NCI-H1436 (cell line): ENCODE measurements at regions not wholly inside any gene's neighbourhood (a gene's known extent, or its start where the extent isn't known, plus 50 kb on each side); places are given as distances from the start of the nearest gene placed in this dataset.

Source experiments
- DNase-seq: peaks from one replicate; lab custom pipeline; 2025; lab: John Stamatoyannopoulos, UW

DNA sequence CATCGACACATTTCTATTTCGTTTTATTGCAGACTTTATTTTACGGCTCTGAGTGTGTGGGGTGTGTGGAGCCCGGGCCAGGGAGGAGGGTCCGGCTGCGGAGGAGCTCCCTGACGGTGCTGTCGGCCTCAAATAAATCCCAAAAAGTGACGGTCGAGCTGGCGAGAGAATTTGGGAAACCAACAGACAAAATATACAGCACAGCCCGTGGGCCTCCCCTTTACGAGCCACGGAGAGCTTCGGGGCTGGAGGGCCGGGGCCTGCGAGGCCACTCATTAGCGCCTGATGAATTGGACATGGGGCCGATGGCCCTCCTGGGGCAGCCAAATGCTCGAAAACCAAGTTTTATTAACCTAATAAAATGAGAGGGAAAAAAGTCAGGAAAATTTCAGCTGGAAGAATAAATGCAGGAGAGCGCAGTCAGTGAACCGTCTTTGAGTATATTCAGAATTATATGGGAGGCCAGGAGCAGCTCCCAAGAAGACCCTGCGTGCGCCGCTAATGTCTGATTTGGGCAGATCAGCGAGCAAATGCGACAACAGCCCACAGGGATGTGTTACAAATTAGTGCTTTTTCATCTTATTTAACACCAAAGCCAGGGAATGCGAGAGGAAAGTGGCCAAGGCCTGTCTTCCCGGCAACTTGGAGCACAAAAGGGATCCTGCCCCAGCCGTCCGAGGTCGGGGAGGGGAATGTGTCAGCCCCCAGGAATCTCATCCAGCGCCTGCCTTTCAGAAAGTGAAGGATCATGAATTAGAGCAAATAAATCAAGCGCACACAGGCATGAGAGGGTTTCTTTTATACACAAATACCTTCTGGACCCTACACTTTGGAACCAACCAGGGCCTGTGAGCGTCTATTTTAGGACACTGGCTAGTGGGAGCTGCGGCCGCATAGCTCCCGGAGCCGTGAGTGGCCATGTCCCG lies 249.1 kb downstream of the C16orf95 start:
- no peak for DNase-seq

- no peak for DNase-seq
These were observed 248.4 kb downstream of the C16orf95 start for GRCh38 chr16:87068762-87069150.

DNA sequence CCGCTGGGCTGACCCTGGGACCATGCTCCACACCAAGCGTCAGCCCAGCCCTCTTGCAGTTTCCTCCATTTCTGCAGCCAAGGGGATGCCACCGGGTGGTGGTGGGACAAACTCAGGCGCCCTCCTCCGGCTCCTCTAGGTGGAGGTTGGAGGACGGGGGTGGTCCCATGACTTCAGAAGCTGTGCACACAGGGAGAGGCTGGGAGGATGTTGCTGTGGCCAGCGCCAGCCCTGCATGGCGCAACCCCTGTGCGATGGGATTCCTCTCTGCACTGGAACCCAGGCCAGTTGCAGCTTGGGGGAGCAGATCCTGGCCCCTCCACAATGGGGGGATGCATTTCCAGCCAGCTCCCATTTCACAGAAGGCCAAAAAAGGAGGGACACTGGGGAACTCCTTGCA lies 246.5 kb downstream of the C16orf95 start:
- no peak for DNase-seq

GRCh38 chr16:87072101-87072500 lies 245.1 kb downstream of the C16orf95 start:
- DNase-seq = no peak

GRCh38 chr16:87074641-87075318 lies 242.4 kb downstream of the C16orf95 start:
- DNase-seq = no peak

DNA sequence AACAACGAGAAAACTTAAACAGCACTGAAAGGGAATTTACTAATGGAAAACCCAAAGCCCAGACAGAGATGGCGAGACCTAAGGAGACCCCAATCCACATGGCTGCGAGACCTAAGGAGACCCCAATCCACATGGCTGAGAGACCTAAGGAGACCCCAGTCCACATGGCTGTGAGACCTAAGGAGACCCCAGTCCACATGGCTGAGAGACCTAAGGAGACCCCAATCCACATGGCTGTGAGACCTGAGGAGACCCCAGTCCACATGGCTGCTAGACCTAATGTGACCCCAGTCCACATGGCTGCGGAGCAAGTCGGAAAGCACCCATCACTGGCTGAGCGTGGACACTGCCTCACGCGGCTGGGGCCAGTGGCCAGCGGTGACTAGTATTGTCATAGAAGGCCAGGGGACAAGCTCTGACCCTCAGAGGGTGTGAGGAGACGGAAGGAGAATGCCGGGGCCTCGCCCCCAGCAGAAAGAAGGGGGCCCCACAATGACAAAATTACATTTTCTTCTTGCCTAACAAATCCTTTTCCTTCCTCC lies 241.8 kb downstream of the C16orf95 start:
- no peak for DNase-seq

DNA sequence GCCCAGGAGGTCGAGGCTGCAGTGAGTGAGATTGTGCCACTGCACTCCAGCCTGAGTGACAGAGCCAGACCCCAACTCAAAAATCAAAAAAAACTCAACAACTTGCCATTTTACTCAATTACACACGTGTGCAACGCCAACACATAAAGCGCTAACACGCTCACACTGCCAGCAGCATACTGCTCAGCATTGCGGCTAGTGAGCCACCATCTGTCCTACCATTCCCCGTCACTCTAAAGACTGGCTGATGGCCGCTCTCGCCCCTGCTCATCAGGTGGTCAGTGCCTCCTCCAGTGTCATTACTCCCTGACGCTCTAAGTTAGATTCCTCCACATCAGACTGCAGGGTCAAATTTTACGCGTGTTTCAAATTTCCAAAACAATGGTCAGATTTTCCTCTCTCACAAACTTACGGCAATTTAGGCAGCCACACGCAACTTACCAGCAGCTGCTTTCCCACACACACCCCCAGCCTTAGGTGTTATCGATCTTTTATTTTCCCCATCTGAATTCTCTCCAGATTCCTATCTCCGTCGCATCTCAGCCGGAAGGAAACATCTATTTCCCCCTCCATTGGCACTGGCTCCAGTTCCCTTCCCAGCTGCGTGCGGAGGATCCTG lies 240.8 kb downstream of the C16orf95 start:
- DNase-seq = no peak

GRCh38 chr16:87076950-87077749 lies 240.0 kb downstream of the C16orf95 start:
- DNase-seq = no peak

DNA sequence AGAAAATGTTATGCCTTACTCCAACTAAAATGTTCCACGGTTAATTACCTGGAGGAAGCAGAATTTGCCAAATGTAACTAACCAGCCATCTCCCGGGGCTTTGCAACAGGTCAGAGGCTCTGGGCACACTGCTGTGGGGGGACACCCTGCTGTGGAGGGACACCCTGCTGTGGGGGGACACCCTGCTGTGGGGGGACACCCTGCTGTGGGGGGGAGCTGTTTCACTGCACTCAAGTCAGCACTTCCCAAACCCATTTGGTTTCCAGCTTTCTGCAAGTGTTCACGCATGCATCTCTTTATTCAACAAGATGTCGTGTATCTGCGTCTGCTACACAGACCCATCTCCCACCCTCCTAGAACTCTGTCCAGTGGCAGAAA lies 239.5 kb downstream of the C16orf95 start:
- no peak for DNase-seq

DNA sequence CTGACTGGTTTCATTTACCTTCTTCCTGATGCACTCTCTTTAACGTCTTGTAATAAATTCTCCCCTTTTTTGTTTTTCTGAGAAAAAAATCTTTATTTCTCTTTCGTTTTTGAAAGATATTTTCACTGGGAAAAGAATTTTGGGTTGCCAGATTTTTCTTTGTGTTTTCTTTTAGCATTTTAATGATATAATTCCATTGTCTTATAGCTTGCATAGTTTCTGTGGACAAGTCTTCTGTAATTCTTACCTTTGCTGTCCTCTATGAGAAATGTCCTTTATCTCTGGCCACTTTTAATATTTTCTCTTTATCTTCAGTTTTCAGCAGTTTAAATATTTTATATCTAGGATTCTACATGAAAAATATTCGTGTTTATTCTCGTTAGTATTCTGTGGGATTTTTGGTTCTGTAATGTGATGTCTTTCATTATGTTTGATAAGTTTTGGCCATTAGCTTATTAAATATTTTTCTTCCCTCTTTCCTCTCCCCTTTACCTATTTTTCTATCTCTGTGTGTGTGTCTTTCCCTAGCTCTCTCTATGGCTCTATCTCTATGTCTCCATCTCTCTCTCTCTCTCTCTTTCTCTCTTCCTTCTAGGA lies 236.5 kb downstream of the C16orf95 start:
- no peak for DNase-seq

DNA sequence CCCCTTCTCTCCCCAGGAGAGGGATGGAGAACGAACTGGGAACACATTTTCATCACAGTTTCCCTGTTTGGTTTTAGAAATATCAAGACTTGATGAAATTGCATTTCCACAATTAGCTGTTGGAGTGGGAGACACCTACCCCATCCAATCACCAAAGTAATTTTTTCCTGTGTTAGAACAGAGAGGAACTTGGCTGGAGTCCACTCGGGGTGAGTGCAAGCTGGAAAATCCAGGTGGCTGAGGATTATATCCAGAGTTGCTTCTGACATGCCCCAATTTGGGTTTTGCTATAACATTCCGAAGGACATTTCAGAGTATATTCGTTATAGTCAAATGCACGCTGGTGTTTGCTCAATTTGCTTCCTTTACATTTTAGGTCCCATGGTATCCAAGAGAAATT lies 231.8 kb downstream of the C16orf95 start:
- DNase-seq = no peak

DNA sequence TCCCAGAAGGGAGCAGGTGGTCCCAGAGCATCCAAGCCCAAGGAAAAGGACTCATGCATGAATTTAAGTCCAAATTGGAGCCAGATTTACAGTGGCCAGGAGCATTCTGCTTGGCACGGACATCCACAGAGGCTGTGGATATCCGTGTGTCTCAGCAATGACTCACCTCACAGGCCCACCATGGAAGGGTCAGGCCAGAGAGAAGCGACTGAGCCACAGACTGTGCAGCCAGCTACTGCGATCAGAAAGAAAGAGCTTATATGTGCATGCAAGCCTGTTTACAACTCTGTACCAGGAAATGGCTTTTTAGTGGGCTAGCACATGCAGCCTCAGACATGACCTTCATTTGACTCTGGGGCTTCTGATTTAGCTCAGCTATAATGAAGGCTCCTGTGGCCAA lies 231.0 kb downstream of the C16orf95 start:
- no peak for DNase-seq

- no peak for DNase-seq
These were observed 230.6 kb downstream of the C16orf95 start for GRCh38 chr16:87086575-87086974.

GRCh38 chr16:87092958-87093357 lies 224.2 kb downstream of the C16orf95 start:
- no peak for DNase-seq

- DNase-seq = no peak
These were observed 223.2 kb downstream of the C16orf95 start for GRCh38 chr16:87093804-87094555.

DNA sequence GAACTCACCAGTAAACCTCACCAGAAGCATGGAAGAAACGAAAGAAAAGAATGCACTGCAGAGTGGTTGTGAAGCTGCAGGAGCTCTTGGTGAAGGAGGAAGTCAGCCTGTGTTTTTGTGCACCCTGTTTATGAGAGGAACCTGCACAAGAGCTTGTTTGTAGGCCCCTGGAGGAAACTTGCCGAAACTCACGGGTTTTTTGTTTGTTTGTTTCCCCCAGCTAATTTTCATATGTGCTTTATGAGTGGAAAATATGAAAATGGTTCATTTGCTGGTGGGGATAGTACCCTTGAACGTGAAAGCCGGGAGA lies 222.7 kb downstream of the C16orf95 start:
- no peak for DNase-seq

GRCh38 chr16:87095271-87095670 lies 221.9 kb downstream of the C16orf95 start:
- no peak for DNase-seq

DNA sequence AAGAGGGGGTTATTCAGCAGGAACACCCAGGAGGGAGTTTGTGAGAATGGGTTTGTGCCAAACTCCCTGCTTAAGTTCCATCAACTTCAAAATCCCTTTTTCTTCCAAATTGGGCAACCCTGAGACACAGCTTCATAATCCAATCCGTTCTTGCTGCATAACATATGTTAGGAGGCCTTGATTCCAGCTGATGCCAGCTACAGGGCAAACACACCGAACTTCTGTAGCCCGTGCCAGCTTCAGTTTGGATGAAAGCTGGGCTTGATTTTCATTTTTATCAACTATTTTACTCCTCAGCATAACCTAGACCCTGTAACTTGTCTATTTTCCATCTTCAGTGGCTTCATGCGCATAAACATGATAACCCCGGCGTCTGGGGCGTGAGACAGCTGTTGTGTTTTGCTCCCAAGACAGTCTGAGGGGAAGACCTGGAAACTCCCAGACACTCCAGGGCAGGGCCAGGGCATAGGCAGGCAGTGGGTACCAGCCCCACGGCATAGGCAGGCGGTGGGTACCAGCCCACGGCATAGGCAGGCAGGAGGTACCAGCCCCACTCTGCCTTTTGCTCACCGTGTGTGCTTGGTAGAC lies 220.4 kb downstream of the C16orf95 start:
- no peak for DNase-seq

GRCh38 chr16:87098361-87098760 lies 218.8 kb downstream of the C16orf95 start:
- DNase-seq = no peak

GRCh38 chr16:87098976-87099720 lies 218.0 kb downstream of the C16orf95 start:
- no peak for DNase-seq
